DMS53 treated with DMSO at 0.1 percent for 48 hours (cell line): ENCODE measurements at regions not wholly inside any gene's neighbourhood (a gene's known extent, or its start where the extent isn't known, plus 50 kb on each side); places are given as distances from the start of the nearest gene placed in this dataset.

Source experiments
- DNase-seq: peaks from one replicate; lab custom pipeline; 2025; ENCODE audit not compliant: unreplicated experiment; lab: John Stamatoyannopoulos, UW

- DNase-seq, result peak; percentile 45
These were observed 273.7 kb downstream of the CETN3 start for GRCh38 chr5:90135779-90136378.

DNA sequence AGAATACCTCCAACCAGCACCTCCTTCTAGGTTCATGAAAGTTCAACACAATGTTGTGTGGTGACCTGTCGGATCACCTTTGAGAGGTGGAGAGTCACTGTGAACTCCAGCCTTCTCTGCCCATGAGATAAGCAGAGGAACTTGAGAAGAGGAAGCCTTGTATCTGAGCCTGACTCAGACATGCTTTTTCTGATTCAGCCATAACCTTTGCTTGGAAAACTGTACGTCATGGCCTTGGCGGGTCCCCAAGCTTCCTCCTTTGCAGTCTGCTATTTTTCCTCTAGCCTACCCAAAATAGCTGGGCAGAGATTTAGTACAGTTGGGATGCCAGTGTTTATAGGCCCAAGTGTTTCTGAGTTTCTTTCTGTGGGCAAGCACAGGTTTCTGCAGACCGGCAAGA lies 274.7 kb downstream of the CETN3 start:
- DNase-seq, result no peak

GRCh38 chr5:90134381-90134780 lies 275.2 kb downstream of the CETN3 start:
- no peak for DNase-seq

DNA sequence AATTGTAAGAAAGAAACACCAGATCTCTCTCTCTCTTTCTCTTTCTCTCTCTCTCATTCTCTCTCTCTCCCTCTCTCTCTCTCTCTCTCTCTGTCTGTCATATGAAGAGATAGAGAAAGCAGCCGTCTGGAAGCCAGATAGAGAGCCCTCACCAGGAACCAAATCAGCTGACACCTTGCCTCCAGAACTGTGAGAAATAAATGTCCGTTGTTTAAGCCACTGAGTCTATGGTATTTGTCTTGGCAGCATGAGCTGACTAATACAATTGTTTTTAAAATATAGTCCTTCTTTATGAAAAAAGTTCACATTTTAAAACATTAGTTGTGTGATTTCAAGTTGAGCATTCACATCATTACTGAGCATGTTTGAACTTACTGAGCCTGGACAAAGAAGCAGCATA lies 275.6 kb downstream of the CETN3 start:
- no peak for DNase-seq

DNA sequence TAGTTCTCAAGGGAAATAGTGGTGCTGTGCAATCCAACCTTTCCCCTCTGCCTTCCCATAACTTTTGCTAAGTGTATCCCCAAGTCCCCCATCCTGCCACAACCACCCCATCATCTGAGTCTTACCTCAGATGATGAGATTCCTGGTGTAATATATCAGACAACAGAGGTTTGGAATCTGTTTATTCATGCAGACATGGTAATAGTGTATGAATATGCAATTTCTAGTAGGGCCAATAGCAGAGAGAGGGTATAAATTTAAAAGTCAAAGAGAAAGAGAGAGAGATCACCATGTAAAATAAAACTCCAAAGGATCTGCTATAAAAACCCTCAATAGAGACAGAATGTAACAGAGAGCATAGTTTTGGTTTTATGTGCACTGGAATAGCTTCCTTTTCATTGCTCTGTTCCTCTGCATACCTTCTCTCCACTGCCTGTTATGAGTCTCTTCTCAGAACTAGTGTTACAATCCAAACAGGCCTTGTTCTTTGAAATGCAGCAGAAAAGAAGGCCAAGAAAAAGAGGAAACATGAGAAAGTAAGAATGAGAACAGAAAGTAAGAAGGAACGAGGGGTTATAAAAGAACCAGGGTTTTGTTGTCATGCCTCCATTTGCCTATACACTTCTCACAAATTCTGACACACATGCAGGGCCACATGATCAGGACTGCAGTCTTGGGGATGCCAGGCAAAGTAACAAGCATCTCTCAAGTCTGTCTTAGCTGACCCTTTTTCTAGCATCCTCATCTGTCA lies 278.0 kb downstream of the CETN3 start:
- DNase-seq, result no peak

DNA sequence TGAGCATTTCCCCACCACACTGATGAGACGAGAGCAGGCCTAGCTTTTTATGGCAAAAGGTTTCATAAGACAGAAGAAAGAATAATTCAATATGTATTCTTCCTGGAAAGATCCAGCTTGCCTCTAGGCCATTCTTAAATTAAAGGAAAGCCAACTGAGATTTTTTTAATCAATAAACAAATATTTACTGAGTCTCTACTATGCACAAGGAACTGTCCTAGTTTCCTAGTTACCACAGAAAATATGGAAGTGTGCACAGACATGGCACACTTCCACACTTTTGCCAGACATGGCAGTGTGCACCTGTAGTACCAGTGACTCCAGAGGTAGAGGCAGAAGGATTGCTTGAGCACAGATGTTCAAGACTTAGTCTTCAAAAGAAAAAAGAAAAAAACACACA lies 281.0 kb downstream of the CETN3 start:
- no peak for DNase-seq

DNA sequence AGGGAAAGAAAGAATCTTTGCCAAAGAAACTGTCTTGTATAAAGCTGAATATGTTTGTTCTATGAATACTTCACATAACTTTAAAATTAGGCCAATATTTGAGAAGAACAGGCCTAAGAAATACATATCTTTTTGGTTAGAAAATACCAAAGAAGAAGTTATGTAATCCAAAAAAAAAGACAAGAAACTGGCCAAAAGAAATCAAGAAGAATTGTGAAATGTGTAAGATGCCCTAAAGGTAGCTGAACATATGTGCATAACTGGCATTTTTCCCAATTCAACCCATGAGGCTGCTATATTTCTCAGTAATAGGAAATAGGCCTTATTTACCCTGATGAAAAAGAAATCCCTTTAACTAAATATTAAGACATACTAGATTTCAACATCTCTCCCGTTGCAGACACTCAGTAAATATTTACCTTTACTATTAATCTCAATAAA lies 290.0 kb downstream of the CETN3 start:
- DNase-seq, result no peak

GRCh38 chr5:90117005-90117404 lies 292.6 kb downstream of the CETN3 start:
- no peak for DNase-seq

DNA sequence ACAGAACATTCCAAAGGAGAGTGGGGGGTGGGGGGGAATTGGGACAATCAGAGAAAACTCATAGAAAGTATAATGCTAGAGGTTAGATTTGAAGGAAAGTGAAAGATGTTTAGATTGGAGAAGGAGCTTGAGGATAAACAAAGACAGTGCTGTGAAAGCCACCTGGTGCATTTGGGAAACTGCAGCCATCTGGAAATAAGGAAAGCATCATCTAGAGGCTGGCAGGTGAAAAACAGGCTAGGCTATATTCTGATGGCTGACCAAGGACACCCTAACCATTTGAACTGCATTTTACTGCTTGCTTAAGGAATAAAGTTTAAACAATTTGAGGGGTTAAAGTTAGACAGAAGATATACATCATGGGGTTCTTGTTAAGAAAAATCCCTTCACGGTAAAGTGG lies 296.4 kb downstream of the CETN3 start:
- DNase-seq, result no peak

DNA sequence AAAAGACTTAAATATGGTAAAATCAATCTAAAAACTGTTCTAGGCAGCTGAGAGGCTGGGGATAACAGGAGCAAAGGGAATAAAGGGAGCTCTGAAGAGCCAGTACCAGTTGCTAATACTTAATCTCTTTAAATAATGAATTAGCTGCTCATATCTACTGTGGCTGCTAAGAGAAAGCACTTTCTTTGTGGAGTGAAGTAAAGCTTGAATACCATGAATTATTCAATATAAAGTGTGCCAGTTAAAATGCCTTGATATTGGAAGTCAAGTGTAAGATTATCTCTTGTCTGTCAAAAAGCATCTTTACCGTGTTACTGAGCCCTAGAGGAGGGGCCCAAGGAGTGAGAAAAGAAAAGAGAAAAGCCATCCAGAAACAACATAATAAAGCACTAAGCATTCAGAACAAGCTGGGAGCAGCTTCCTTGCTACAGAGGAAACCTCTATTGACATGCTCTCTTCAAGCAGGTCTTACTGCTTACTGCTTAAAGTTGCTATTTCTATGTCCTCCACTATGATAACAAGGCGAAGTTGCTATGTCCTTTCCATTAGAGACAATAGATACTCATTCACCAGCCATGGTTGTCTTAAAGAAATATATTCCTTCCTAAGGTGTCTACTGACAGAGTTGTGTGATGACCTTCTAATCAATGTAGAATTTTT lies 297.4 kb downstream of the CETN3 start:
- DNase-seq, result no peak

DNA sequence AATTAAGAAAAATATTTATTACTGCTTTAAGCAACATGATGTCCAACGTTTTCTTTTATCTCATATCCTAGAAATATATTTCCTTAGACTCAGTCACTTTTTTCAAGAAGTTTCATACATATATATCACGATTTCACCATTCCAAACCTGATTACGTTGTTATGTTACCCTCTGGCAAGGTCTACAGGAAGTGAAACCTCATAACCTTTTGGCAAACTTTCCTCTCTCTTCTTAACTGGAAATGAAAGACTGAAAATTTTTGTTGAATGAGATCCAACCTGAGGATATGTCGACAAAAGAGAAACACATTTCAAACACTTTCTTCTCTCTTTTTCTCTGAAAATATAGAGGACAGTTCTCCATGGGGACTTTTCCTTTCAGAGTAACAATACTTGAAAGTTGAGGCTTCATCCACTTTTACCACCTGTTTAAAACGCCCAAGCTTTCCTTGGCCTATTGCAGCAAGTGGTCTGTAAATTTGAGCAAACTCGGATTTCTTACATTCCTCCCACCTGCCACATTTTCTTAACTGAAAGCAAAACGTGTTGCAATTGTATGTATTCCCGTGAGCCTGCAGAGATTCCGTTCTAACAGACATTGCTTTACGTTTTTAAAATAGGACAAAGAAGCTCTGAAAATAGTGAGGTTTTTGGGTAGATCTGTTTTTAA lies 298.1 kb downstream of the CETN3 start:
- DNase-seq, result no peak

- no peak for DNase-seq
These were observed 300.3 kb downstream of the CETN3 start for GRCh38 chr5:90109285-90109684.

GRCh38 chr5:90099099-90099498 lies 310.5 kb downstream of the CETN3 start:
- DNase-seq, result no peak

- DNase-seq, result no peak
These were observed 312.5 kb downstream of the CETN3 start for GRCh38 chr5:90097082-90097477.

DNA sequence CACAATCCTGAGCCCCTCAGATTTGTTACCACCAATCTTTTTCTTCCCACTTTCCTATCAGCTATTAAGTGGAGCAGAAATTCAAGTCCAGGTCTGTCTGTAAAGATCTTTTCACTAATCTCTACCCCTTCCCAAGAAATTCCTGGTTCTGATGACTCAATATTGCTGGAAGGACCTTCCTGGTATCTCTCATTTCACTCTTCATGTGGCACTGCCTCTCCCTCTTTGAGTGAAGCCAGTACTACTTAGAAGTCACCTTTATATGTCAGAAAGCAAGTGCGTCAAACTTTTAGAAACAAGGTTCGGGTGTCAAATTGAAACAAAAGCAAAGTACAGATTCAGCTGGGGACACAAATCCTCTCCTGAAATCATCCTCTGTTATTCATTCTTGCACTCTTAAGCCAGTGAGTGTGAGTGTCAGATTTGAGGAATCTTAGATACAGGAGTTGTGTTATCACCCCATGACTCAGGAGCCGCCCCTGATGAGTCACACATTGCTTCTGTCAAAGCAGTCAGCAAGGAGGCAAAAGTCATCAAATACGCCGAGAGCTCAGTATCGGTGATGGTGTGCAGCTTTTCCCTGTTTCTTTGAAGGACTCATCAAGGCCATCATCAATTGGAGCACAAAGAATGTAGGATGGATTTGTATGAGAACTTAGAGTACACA lies 313.0 kb downstream of the CETN3 start:
- no peak for DNase-seq

DNA sequence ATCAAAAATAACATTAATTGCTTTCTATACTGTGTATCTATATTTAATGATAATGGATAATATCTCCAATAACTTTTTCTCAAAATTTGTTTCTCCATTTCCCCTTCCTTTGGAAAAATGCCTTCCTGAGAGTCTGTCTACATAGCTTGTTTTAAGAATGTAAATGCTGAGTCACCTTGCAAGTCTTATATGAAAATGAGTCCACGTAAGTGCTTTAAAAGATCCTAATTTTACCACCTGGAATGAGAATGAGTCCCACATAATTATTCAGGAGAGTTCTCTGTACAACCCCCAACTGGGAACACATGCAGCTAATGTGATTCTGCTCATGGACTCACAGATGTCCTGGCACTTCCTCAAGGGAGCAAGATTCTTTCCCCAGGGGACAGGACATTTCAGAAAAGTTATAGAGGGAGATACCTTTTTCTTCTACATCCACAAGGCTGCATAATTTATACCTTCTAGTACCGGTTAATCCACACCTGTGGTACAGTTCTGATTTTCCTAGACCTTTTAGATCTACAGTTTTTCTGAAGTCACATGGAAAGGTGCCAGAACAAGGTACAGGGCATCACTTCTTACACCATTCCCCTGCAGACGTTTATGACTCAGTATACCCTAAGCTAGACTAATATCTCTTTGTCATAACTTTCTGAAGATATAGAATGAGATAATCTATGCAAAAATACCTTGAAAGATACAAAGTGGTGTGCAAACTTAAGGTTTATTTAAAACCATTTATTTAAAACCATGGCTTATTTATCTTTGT lies 314.1 kb downstream of the CETN3 start:
- no peak for DNase-seq

DNA sequence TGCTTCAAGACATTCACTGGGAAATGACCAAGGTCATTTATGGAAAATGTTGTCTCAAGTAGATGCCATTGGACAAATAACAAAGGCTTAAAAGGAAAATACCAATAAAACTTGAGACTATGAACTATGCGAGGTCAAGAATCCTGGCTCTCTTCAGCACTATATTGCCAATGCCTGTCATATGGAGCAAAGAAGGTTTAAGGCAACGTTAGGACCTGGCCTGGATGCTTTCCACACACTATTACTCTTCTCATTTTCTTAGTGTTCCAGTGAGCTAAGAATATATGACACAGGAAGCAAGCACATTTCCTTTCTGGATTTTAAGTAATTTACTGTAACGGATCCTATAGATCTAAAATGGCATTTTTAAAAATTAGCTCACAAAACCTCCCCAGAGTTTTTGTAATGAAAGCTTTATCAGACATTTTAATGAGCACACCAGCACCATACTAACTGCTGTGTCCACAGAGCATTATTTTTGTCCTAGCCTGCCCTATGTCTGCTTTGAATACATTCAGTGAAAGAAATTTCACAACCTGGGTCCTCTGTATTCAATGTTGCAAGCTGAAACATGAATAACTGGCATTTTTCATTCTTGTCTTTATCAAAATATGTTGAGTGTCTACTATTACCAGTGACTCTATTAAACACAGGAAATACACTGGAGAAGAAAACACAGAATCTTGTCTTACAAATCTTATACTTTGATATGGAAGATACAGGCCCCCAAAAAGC lies 315.6 kb downstream of the CETN3 start:
- DNase-seq, result no peak

DNA sequence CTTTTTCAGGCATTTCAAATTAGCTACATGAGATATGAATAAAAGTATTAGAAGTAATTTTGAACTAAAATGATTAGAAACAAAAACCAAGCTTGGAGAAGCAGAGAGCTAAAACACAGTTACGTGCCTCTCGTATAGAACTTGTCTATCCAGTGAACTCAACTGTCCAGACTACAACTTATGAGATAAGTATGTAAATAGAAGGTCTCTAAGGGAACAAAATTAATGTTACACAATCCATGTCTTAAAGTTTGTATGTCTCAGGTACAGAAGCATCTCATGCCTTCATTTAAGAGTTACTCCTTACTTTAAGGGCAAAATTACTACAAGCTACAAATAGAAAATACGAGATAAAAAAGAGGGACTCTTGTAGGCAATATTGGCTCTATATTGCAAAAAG lies 316.8 kb downstream of the CETN3 start:
- DNase-seq, result no peak

DNA sequence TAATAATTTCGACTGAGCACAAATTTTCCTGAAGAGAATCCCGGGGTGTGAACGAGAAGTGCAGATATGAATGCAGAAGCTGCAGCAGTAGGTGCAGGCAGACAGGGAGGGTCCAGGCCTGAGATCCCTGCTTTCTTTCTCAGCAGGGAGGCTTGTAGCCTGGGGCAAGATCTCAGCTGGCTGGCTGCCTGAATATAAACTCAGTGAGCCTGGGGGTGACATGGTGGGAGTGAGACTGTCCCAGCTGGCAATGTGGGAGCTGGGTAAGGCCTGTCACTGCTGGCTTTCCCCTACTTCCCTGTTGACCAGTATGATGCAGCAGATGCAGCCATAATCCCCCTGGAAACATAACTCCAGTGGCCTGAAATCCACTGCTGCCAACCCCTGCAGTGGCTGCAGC lies 325.2 kb downstream of the CETN3 start:
- DNase-seq, result no peak

DNA sequence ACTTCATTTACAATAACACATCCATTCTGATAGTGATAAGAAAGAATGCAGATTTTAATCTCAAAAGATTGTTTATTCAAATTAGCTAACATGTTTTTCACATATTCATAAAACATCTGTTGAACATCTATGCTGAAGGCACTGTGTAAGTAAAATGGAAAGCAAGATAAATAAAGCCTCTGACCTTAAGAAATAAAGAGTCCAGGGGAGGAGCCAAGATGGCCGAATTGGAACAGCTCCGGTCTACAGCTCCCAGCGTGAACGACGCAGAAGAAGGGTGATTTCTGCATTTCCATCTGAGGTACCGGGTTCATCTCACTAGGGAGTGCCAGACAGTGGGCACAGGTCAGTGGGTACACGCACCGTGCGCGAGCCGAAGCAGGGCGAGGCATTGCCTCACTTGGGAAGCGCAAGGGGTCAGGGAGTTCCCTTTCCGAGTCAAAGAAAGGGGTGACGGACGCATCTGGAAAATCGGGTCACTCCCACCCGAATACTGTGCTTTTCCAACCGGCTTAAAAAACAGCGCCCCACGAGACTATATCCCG lies 336.5 kb downstream of the CETN3 start:
- peak; percentile 35 for DNase-seq
